ENCODE measurements at regions not wholly inside any gene's neighbourhood (a gene's known extent, or its start where the extent isn't known, plus 50 kb on each side); places are given as distances from the start of the nearest gene placed in this dataset.
"Not testable (repeated sequence)": the region's sequence is repeated elsewhere in the genome, so short reads cannot be mapped to it uniquely, and the experiment has no call there.

- no peaks in the 10 kb centered on the region for H3K9me3 ChIP-seq
- no peak overlapping the region for H3K4me3 ChIP-seq
- H3K27ac ChIP-seq: no peak overlapping the region
- no peak for TF ChIP-seq POLR2A (IDR thresholded peaks at IDR 0.05)
- TF ChIP-seq, protein P1, sequence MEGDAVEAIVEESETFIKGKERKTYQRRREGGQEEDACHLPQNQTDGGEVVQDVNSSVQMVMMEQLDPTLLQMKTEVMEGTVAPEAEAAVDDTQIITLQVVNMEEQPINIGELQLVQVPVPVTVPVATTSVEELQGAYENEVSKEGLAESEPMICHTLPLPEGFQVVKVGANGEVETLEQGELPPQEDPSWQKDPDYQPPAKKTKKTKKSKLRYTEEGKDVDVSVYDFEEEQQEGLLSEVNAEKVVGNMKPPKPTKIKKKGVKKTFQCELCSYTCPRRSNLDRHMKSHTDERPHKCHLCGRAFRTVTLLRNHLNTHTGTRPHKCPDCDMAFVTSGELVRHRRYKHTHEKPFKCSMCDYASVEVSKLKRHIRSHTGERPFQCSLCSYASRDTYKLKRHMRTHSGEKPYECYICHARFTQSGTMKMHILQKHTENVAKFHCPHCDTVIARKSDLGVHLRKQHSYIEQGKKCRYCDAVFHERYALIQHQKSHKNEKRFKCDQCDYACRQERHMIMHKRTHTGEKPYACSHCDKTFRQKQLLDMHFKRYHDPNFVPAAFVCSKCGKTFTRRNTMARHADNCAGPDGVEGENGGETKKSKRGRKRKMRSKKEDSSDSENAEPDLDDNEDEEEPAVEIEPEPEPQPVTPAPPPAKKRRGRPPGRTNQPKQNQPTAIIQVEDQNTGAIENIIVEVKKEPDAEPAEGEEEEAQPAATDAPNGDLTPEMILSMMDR (IDR thresholded peaks at IDR 0.05): no peak
- H3K27me3 ChIP-seq: no peaks in the 10 kb centered on the region
- intact Hi-C loops (cut with DNase I; ENCODE audit: low total_unique reads): no loop called here
- no peaks in the 10 kb centered on the region for H3K36me3 ChIP-seq
- no peaks in the 10 kb centered on the region for H3K4me1 ChIP-seq
- no peak for DNase-seq
These were observed 122.0 kb upstream of the RANBP3L start for GRCh38 chr5:36423578-36424307.

DNA sequence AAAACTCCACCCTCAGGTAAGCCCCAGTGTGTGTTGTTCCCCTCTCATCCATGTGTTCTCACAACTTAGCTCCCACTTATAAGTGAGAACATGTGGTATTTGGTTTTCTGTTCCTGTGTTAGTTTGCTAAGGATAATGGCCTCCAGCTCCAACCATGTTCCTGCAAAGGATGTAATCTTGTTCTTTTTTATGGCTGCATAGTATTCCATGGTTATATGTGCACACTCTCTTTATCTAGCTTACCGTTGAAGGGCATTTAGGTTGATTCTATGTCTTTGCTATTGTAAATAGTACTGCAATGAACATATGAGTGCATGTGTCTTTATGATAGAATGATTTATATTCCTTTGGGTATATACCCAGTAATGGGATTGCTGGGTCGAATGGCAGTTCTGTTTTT lies 124.4 kb upstream of the RANBP3L start:
- H3K4me1 ChIP-seq; H3K4me3 ChIP-seq; H3K9me3 ChIP-seq; H3K27ac ChIP-seq; intact Hi-C loops (cut with DNase I; ENCODE audit: low total_unique reads); H3K36me3 ChIP-seq; H3K27me3 ChIP-seq; DNase-seq: not testable (repeated sequence)

- H3K4me1 ChIP-seq: no peaks in the 10 kb centered on the region
- no peak for DNase-seq
- TF ChIP-seq, protein P1 (IDR thresholded peaks at IDR 0.05): no peak
- no peak for TF ChIP-seq POLR2A (IDR thresholded peaks at IDR 0.05)
- H3K27me3 ChIP-seq: no peaks in the 10 kb centered on the region
- H3K4me3 ChIP-seq: no peak overlapping the region
- intact Hi-C loops (cut with DNase I; ENCODE audit: low total_unique reads): no loop called here
- H3K9me3 ChIP-seq: no peaks in the 10 kb centered on the region
- H3K36me3 ChIP-seq: no peaks in the 10 kb centered on the region
- H3K27ac ChIP-seq: no peak overlapping the region
These were observed 133.8 kb upstream of the RANBP3L start for GRCh38 chr5:36435516-36435915.

- no peaks in the 10 kb centered on the region for H3K9me3 ChIP-seq
- H3K36me3 ChIP-seq: no peaks in the 10 kb centered on the region
- H3K27ac ChIP-seq: no peak overlapping the region
- H3K4me3 ChIP-seq: no peak overlapping the region
- DNase-seq: no peak
- intact Hi-C loops (cut with DNase I; ENCODE audit: low total_unique reads): no loop called here
- no peaks in the 10 kb centered on the region for H3K27me3 ChIP-seq
- TF ChIP-seq POLR2A (IDR thresholded peaks at IDR 0.05): no peak
- TF ChIP-seq, protein P1 (IDR thresholded peaks at IDR 0.05): no peak
- H3K4me1 ChIP-seq: no peaks in the 10 kb centered on the region
These were observed 134.6 kb upstream of the RANBP3L start for GRCh38 chr5:36436306-36436705.

GRCh38 chr5:36438765-36439561 lies 137.3 kb upstream of the RANBP3L start:
- TF ChIP-seq, protein P1 (IDR thresholded peaks at IDR 0.05): no peak
- no peak for TF ChIP-seq POLR2A (IDR thresholded peaks at IDR 0.05)
- H3K4me1 ChIP-seq: no peaks in the 10 kb centered on the region
- H3K9me3 ChIP-seq: no peaks in the 10 kb centered on the region
- H3K27ac ChIP-seq: no peak overlapping the region
- no peaks in the 10 kb centered on the region for H3K27me3 ChIP-seq
- DNase-seq: no peak
- no peak overlapping the region for H3K4me3 ChIP-seq
- intact Hi-C loops (cut with DNase I; ENCODE audit: low total_unique reads): no loop called here
- H3K36me3 ChIP-seq: no peaks in the 10 kb centered on the region

All from uterus (tissue), 3 donors.